Activated T-helper 1 cell treated with anti-CD3 and anti-CD28 coated beads, Interleukin-12 subunit alpha, Interleukin-12 subunit beta, Interleukin-2, Interleukin-4 antibody, amounts not matched to agents 30 ng/mL and 10 ng/mL and 1 ng/mL, durations not matched to agents 14 hours and 24 hours and 36 hours (primary cell): ENCODE measurements at regions not wholly inside any gene's neighbourhood (a gene's known extent, or its start where the extent isn't known, plus 50 kb on each side); places are given as distances from the start of the nearest gene placed in this dataset.
A peak's percentile ranks its signal among the peaks of the same experiment; 100 is the strongest.

Source experiments
- DNase-seq: peaks from one replicate; pipeline ENCODE4 v3.0.0; 2021; ENCODE audit warnings: low spot score
- H3K27ac Mint-ChIP-seq: one replicate; pipeline ENCODE4 v1.8.0; 2021; ENCODE audit warnings: mild to moderate bottlenecking, mixed read lengths
- H3K27me3 Mint-ChIP-seq: one replicate; pipeline ENCODE4 v1.8.0; 2022; ENCODE audit warnings: mild to moderate bottlenecking, moderate library complexity, mixed read lengths; ENCODE audit not compliant: insufficient read depth
- H3K36me3 Mint-ChIP-seq: one replicate; pipeline ENCODE4 v1.8.0; 2021; ENCODE audit warnings: low read depth, mixed read lengths
- H3K4me1 Mint-ChIP-seq: one replicate; pipeline ENCODE4 v1.8.0; 2021; ENCODE audit warnings: low read depth, mixed read lengths
- H3K4me3 Mint-ChIP-seq: one replicate; pipeline ENCODE4 v1.8.0; 2021; ENCODE audit warnings: mild to moderate bottlenecking, moderate library complexity, mixed read lengths
- H3K9me3 Mint-ChIP-seq: one replicate; pipeline ENCODE4 v1.8.0; 2021; ENCODE audit warnings: mixed read lengths
- intact Hi-C: fragments of 100-400 bp; cut with micrococcal nuclease; formaldehyde crosslinking; loops from one replicate; pipeline ENCODE4 v1.15.1; 2024

DNA sequence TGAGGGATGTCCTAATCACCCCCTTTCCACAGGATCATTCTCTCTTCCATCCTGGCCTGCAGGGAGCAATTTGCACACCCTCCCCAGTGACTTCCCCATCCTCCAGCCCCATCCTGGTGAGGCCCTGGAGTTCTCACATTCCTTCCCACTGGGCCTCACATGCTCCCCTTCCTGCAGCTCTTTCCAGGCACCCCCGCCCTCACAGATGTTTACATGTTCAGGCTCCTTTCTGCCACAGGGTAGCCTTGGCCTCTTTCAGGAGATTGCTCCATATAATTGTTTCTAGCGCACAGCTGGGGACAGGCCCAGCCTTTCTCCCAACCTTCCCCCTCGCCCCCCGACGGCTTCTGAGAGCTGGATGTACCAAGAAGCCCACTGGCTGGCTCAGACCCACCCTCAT is 288.4 kb upstream of the TRIB2 start:
- intact Hi-C loops: no loop called here

DNA sequence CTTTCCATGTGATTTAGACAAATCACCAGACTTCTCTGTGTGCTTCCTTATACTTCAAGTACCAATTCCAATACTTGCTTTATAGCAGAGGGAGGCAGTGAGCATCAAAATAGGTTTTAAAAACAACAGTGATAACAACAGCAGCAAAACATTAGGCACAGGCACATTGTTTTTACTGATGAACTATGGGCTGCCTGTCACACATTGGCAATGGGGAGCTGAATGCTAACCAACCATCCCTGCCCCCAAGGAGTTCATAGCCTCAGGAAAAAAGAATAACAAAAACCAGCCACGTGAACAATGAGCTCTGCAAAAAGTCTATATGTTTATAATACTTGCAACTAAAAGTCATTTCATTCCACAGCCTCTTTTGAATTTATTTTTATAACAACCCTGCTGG is 287.9 kb upstream of the TRIB2 start:
- intact Hi-C loops: no loop called here
- H3K36me3 Mint-ChIP-seq: peaks cover 3% of the 10 kb centered on the region
- H3K4me1 Mint-ChIP-seq: peaks cover 45% of the 10 kb centered on the region
- no peaks in the 10 kb centered on the region for H3K27me3 Mint-ChIP-seq
- no peaks in the 10 kb centered on the region for H3K9me3 Mint-ChIP-seq
- no peak overlapping the region for H3K4me3 Mint-ChIP-seq
- no peak for DNase-seq
- H3K27ac Mint-ChIP-seq: no peak overlapping the region

More for the DNA sequence above, 288.4 kb upstream of the TRIB2 start:
- no peaks in the 10 kb centered on the region for H3K27me3 Mint-ChIP-seq
- H3K4me3 Mint-ChIP-seq: no peak overlapping the region
- peaks cover 40% of the 10 kb centered on the region for H3K4me1 Mint-ChIP-seq
- H3K27ac Mint-ChIP-seq: no peak overlapping the region
- no peak for DNase-seq
- H3K36me3 Mint-ChIP-seq: peaks cover 3% of the 10 kb centered on the region
- no peaks in the 10 kb centered on the region for H3K9me3 Mint-ChIP-seq

DNA sequence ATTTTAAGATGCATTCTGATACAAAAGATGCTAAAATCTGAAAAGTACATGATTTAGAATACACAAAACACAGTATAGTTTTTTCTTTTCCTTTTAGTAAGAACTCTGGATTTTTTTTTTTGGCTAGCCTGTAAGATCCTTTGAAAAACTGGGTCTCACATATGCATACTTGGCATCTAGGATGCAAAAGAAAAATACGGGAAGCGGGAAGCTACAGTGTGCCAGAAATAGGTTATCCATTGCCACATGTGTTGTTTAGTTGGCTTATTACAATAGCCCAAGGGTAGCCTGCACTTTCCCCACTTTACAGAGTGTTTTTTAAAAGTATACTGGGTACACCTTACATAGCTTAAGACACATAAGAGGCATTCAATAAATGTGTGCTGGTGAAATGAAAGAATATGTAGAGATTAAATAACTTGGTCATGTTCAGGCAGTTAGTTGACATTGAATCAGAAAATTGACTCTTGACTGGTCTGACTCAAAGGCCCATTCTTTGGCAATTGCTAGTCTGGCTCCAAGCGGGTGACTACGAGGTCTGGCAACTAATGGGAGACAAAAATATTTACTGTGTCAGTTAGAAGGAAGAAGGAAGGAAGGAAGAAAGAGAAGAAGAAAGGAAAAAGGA is 286.8 kb upstream of the TRIB2 start:
- Mint-ChIP-seq H3K36me3 (peaks cover 7% of the 10 kb centered on the region), H3K4me3 (no peak overlapping the region), H3K4me1 (peaks cover 51% of the 10 kb centered on the region), H3K27me3 (no peaks in the 10 kb centered on the region), H3K9me3 (no peaks in the 10 kb centered on the region), H3K27ac (peak overlapping the region; percentile 74)
- DNase-seq: no peak
- intact Hi-C loops: loop anchor here (1.0 kb wide), 3 partner anchors 13 to 287 kb away; no protein-coding TSS in a partner anchor

DNA sequence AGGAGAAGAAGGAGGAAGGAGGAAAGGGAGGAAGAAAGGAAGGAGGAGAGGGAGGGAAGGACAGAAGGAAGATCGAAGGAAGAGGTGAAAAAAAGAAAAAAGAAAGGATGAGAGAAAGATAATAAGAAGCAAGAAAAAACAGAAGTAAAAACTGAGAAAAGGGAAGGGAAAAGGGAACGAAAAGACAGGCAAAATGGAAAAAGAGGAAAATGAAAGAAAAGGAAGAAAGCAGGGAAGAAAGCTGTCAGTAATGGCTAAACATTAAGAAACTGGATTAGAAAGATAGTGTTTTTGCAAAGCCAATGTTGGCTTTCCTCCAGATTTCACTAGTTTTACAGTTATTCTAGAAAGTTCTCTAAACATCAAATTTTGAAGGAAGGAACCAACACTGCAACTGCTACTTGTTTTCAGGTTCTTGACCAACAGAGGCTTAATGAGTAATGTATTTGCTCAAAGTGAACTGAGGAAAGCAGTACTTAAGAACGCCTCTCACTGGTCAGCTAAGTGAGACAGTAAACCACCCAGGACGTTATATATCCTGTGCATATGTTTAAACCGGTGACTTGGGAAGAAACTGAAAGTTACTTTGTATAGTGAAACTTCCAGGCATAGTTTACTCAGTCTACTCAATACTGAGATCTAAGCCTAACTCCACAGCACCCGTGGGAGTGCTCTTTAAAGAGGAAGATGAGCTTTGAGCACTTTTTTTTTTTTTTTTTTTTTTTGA is 286.2 kb upstream of the TRIB2 start:
- intact Hi-C loops: loop anchor here (1.0 kb wide), 5 partner anchors 13 to 424 kb away; no protein-coding TSS in a partner anchor

DNA sequence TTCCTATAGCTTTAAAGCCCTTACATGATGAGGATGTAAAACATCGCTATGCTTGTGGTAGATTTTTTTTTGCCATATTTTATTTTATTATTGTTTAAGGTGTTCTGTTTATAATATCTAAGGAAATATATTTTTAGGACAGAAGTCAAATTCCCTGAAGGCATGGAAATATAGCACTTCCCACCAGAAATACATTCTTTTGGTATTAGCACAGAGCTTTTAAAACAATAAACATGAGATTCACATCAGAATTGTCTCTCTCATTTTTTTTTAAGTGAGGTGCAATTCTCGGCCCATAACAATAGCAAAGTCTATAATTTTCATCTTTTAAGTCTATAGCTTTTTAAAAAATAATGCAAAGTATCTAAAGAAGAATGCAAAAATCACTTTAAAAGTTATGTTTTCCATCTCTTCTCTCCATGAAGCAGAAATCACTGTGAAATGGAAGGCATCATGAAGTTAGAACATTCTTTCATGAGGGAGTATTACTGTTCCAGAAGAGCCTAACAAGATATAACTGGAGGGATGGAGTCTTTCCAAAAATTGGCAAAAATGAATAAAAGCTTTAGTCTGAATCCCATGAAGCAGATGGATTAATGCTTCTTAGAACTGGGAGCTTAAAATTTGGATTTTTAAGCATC is 283.6 kb upstream of the TRIB2 start:
- H3K4me1 Mint-ChIP-seq: peaks cover 66% of the 10 kb centered on the region
- no peak overlapping the region for H3K4me3 Mint-ChIP-seq
- intact Hi-C loops: no loop called here
- H3K36me3 Mint-ChIP-seq: peaks cover 7% of the 10 kb centered on the region
- no peaks in the 10 kb centered on the region for H3K9me3 Mint-ChIP-seq
- no peak for DNase-seq
- H3K27me3 Mint-ChIP-seq: no peaks in the 10 kb centered on the region
- H3K27ac Mint-ChIP-seq: no peak overlapping the region

More for the DNA sequence above, 286.2 kb upstream of the TRIB2 start:
- H3K4me1 Mint-ChIP-seq: peaks cover 55% of the 10 kb centered on the region
- no peaks in the 10 kb centered on the region for H3K27me3 Mint-ChIP-seq
- peak overlapping the region; percentile 74 for H3K27ac Mint-ChIP-seq
- peaks cover 7% of the 10 kb centered on the region for H3K36me3 Mint-ChIP-seq
- peak overlapping the region; percentile 58 for H3K4me3 Mint-ChIP-seq
- H3K9me3 Mint-ChIP-seq: no peaks in the 10 kb centered on the region
- DNase-seq: peak; percentile 8

DNA sequence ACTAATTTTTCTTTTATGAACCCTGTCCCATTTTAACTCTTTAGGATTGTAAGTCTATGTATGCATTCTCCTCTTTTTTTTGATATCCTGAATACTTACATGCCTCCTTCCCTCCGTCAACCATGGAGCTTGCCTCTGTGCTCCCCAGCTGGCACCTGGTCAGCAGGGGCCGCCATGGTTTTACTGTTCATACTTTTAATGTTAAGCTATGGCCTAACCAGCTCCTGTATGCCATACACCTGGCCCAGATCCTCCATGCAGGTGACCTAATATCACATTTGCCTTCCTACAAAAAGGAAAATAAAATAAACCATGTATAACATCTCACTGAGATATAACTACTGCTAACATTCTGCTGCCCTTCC is 283.1 kb upstream of the TRIB2 start:
- intact Hi-C loops: no loop called here

DNA sequence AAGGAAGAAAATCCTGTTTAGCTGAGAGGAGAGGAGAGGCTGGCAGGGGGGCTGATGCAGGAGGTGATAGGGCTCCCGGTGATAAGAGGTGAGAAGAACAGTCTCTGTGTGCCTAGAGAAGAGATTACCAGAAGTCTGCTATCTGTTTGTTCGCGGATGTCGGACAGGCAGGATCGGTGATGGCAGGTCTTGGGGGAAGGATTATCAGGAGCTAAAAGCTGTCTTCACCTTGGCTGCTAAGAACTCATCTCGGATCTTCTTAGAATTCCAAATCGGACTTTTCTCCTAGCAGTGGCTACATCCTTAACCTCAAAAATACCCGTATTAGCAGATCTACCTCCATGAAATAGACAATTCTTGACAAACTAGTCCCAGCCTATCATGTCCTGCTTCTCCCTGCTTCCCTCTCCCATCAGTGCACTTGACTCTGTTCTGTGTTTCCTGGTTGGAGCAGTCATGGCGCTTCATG is 282.1 kb upstream of the TRIB2 start:
- peaks cover 52% of the 10 kb centered on the region for H3K4me1 Mint-ChIP-seq
- peaks cover 7% of the 10 kb centered on the region for H3K36me3 Mint-ChIP-seq
- intact Hi-C loops: no loop called here
- no peak for DNase-seq
- no peaks in the 10 kb centered on the region for H3K27me3 Mint-ChIP-seq
- no peak overlapping the region for H3K4me3 Mint-ChIP-seq
- H3K27ac Mint-ChIP-seq: no peak overlapping the region
- H3K9me3 Mint-ChIP-seq: no peaks in the 10 kb centered on the region

More for the DNA sequence above, 283.1 kb upstream of the TRIB2 start:
- H3K36me3 Mint-ChIP-seq: peaks cover 7% of the 10 kb centered on the region
- H3K9me3 Mint-ChIP-seq: no peaks in the 10 kb centered on the region
- no peak for DNase-seq
- no peaks in the 10 kb centered on the region for H3K27me3 Mint-ChIP-seq
- peaks cover 63% of the 10 kb centered on the region for H3K4me1 Mint-ChIP-seq
- no peak overlapping the region for H3K4me3 Mint-ChIP-seq
- H3K27ac Mint-ChIP-seq: no peak overlapping the region

DNA sequence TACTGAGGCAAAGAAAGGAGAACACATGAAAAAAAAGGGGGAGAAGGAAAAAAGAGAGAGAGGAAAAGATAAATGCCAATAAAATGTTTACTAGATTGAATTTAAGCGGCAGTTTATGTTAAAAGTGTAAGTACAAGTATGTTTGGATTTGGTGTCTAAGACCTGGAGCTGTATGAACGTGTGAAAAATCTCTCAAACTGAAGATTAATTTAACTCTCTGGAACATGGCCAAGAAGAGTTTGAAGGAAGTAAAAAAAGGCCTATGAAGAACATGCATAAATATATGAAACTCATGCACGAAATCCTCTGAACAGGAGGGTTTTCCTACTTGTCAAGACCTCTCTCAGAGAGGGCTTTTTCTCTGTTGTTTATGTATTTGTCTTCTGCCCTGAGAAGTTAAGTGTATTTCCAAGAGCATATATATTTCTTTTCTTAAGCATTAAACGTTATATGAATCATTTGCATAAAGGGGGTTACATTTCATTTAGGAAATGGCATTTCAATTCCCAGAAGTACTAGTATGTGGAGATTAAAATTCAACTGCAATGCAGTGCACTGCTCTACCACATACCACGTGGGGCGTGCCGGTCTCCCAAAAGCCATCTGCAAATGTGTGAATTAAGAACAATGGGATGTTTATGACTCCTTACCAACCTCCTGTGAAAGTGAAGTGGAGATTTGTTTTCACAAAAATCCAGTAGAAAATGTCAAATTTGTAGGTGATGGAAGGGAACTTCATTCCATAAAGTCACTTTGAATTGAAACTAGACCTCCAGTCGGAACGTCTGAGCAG is 281.1 kb upstream of the TRIB2 start:
- H3K27me3 Mint-ChIP-seq: no peaks in the 10 kb centered on the region
- H3K4me3 Mint-ChIP-seq: no peak overlapping the region
- peaks cover 4% of the 10 kb centered on the region for H3K36me3 Mint-ChIP-seq
- H3K4me1 Mint-ChIP-seq: peaks cover 42% of the 10 kb centered on the region
- no peaks in the 10 kb centered on the region for H3K9me3 Mint-ChIP-seq
- intact Hi-C loops: no loop called here
- DNase-seq: no peak
- no peak overlapping the region for H3K27ac Mint-ChIP-seq

DNA sequence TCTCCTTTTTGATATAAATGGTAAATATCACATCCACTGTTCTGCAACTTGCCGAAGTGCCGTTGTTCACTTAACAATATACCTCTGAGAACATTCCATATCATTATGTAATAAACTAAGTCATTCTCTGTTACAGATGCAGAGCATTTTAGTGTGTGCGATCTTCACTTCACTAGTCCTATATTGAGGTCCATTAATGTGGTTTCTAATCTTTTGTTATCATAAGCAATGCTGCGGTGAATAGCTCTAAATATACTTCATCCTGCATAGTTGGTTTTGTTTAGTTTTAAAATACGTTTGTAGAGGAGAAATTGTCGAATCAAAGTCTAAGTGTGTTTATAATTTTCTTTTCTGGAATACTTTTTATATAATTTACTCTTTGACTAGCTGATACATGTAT is 280.3 kb upstream of the TRIB2 start:
- H3K27ac Mint-ChIP-seq: no peak overlapping the region
- intact Hi-C loops: no loop called here

DNA sequence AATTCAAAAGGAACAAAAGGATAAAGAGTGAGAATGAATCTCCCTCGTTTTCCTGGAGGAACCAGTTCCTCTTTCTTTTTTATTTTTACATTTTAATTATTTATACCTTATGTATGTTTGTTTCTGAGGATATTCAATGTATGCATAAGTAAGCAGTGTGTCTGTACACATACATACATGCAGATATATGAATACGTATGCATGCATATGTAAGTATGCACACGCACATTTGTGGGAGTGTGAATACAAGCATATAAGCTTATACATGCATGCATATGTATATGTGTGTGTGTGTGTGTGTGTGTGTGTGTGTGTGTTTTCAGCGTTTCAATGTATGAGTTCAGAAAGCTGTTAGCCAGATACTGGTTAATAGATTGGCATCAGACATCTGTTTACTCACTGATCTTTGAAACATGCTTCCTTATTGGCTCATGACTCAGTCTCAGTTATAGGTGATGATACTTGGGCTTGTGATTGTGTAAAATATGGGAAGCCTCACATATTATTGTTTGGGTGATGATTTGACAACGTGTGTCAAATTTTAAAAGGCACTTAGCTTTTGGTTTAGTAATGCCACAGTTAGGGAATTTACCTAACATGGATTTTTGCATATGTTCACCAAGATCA is 279.7 kb upstream of the TRIB2 start:
- Mint-ChIP-seq H3K27ac (no peak overlapping the region), H3K27me3 (no peaks in the 10 kb centered on the region), H3K36me3 (peaks cover 7% of the 10 kb centered on the region), H3K9me3 (no peaks in the 10 kb centered on the region), H3K4me3 (no peak overlapping the region), H3K4me1 (peaks cover 34% of the 10 kb centered on the region)
- DNase-seq: no peak
- intact Hi-C loops: no loop called here

More for the DNA sequence above, 280.3 kb upstream of the TRIB2 start:
- DNase-seq: no peak
- Mint-ChIP-seq H3K36me3 (peaks cover 4% of the 10 kb centered on the region), H3K4me3 (no peak overlapping the region), H3K4me1 (peaks cover 34% of the 10 kb centered on the region), H3K27me3 (no peaks in the 10 kb centered on the region), H3K9me3 (no peaks in the 10 kb centered on the region)

DNA sequence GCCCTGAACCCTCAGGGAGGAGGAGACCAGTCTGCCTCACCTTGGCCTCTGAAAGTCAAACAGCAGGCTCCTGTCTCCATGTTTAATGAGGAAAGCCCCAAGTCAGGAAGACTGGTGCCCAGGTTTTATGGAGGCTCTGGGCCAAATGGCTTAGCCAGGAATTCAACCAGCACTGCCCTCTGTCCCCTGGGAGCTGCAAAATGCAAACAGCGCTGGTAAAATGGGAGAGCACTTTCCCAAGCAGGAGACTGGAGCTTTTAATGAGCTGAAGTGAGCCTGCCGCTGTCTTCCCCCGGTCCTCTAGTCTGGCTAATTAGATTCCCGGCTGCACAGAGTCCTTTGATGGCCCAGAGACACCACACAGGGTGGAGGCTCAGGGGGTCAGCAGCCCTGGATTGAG is 276.0 kb upstream of the TRIB2 start:
- intact Hi-C loops: no loop called here
- H3K4me3 Mint-ChIP-seq: no peak overlapping the region
- H3K36me3 Mint-ChIP-seq: peaks cover 4% of the 10 kb centered on the region
- DNase-seq: no peak
- peaks cover 25% of the 10 kb centered on the region for H3K4me1 Mint-ChIP-seq
- peaks cover 6% of the 10 kb centered on the region for H3K9me3 Mint-ChIP-seq
- no peaks in the 10 kb centered on the region for H3K27me3 Mint-ChIP-seq
- no peak overlapping the region for H3K27ac Mint-ChIP-seq

DNA sequence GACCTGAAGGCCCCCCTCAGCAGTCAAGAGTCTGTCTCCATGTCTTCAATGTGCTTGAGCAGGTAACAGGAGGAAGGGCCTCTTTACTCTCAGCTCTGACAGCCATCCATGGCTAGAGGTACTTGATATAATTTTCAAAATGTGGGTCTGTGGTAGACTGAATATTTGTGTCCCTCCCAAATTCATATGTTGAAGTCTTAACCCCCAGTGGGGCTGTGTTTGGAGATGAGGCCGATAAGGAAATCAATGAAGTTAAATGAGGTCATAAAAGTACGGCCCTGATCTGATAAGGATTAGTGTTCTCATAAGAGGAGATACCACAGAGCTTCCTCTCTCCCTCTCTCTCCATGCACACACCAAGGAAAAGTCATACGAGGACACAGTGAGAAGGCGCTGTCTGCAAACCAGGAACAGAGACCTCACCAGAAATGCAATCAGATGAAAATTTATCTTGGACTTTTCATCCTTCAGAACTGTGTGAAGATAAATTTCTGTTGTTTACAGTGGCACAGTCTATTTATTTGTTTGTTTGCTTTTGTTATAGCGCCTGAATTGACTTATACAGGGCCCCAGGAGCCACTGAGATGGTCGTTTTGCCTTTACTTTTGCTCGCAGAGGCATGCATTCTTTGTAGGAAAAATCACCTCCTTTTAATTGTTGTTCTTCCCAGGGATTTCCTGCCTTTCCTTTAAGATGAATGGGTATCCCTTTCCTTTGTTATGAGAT is 274.8 kb upstream of the TRIB2 start:
- Mint-ChIP-seq H3K4me1 (peaks cover 22% of the 10 kb centered on the region), H3K27ac (no peak overlapping the region), H3K36me3 (peaks cover 6% of the 10 kb centered on the region), H3K9me3 (peaks cover 6% of the 10 kb centered on the region), H3K27me3 (no peaks in the 10 kb centered on the region), H3K4me3 (no peak overlapping the region)
- DNase-seq: no peak
- intact Hi-C loops: no loop called here
